ENCODE measurements at regions not wholly inside any gene's neighbourhood (a gene's known extent, or its start where the extent isn't known, plus 50 kb on each side); places are given as distances from the start of the nearest gene placed in this dataset.

DNA sequence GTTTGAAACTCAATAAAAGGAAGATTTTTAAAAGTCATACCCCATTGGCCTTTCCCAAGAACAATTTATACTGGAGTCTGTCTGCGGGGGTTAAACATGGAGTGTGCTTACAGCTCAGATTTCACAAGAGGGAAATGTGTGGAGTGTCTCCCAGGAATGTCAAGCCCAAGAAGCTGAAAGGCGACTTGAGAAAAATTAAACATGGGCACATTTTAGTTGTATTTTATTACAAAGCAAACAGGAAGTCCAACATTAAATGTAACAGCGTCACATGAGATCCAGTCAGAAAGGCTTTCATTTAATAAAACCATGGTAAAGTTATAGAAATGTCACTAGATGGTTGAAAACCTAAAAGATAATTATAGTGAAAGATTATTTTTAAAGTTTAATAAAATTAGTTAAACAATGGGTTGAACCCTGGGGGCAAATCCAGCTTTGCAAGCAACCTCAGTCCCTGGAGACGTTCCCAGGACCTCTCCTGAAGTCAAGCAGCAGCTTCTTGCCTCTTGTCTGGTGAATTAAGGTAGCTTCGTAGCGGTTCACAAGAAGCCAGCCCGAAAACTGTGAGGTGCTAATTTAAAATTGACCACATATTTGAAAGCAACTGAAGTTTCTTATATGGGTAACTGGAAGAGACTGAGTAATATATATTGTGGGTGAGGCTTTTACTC, 168.4 kb upstream of the EDNRA start:
- no peak for DNase-seq (ENCODE audit: low spot score)
- TF ChIP-seq, protein P1, sequence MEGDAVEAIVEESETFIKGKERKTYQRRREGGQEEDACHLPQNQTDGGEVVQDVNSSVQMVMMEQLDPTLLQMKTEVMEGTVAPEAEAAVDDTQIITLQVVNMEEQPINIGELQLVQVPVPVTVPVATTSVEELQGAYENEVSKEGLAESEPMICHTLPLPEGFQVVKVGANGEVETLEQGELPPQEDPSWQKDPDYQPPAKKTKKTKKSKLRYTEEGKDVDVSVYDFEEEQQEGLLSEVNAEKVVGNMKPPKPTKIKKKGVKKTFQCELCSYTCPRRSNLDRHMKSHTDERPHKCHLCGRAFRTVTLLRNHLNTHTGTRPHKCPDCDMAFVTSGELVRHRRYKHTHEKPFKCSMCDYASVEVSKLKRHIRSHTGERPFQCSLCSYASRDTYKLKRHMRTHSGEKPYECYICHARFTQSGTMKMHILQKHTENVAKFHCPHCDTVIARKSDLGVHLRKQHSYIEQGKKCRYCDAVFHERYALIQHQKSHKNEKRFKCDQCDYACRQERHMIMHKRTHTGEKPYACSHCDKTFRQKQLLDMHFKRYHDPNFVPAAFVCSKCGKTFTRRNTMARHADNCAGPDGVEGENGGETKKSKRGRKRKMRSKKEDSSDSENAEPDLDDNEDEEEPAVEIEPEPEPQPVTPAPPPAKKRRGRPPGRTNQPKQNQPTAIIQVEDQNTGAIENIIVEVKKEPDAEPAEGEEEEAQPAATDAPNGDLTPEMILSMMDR (IDR thresholded peaks at IDR 0.05; ENCODE audit: extremely low read depth, missing control alignments), result no peak

DNA sequence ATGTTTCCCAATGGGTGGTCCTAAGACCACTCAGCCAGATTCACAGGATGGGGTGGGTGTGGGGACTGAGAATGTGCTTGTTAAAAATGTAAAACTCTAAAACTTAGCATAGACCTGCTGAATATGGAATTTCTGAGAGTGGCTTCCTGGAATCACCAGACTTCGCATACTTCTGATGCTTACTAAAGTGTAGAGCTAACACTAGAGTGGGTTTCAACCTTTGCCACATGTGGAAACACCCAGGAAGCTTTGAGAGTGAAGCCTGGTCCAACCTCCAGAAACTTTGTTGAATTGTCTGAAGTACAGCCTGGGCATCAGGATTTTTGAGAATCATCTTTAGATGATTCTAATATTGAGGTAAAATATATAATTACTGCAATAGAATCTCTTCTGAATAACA, 167.8 kb upstream of the EDNRA start:
- DNase-seq (ENCODE audit: low spot score), result no peak
- TF ChIP-seq, protein P1 (IDR thresholded peaks at IDR 0.05; ENCODE audit: extremely low read depth, missing control alignments), result no peak

DNA sequence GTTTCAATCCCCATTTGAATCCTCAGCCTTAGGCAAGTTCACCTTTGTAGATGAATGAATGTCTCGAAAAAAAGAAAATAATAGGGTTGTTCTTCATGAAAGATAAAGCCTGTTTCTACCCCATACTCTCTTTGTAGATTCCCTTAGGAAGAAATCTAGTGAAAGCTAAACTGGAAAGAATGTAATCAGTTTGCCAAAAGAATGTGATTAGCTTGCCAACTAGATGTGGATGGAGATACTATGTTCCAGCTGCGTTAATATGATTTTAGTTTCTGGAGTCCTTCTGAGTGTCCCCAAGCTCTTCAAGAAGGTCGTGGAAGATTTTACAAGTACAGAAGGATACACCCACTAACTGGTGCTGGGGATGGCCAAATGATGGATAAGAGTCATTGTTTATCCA, 162.3 kb upstream of the EDNRA start:
- no peak for DNase-seq (ENCODE audit: low spot score)
- TF ChIP-seq, protein P1 (IDR thresholded peaks at IDR 0.05; ENCODE audit: extremely low read depth, missing control alignments), result no peak

DNA sequence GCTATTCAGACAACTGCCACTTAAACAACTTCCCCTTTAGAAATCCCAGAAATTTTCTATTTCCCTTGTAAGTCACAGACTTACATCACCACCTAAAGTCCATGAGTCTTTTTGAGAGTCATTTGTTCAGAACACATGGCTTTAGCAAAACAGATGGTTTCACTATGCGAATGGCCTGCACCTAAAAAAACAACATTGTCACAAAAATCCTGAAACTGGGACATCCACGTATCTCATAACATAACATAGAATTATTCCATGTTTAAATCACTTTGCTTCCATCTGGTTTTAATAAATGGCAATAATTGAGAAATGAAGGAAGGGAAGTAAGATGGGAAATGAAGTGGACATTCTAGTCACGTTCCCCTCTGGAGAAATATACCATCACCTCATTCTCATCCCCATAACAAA, 155.3 kb upstream of the EDNRA start:
- DNase-seq (ENCODE audit: low spot score), result no peak

DNA sequence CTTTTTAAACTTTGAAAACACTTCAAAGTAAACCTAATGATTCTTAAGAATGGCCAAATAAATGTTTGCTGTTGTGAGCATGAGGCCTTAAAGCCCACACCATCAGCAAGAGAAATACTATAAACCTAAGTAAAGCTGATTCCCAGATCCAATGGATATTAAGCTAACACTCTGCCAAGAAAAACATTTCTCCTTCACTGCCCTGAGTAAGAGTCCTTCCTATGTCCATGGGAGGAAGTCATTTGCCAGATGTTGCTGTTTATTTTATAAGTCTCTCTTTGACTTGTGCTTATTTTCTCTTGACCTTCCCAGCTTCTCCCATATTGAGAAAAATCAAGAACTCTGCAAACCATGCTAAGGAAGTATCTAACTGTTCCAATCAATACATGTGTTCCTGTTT, 154.3 kb upstream of the EDNRA start:
- TF ChIP-seq, protein P1 (IDR thresholded peaks at IDR 0.05; ENCODE audit: extremely low read depth, missing control alignments), result no peak
- DNase-seq (ENCODE audit: low spot score), result no peak

More for the DNA sequence above, 155.3 kb upstream of the EDNRA start:
- TF ChIP-seq, protein P1 (IDR thresholded peaks at IDR 0.05; ENCODE audit: extremely low read depth, missing control alignments), result no peak

DNA sequence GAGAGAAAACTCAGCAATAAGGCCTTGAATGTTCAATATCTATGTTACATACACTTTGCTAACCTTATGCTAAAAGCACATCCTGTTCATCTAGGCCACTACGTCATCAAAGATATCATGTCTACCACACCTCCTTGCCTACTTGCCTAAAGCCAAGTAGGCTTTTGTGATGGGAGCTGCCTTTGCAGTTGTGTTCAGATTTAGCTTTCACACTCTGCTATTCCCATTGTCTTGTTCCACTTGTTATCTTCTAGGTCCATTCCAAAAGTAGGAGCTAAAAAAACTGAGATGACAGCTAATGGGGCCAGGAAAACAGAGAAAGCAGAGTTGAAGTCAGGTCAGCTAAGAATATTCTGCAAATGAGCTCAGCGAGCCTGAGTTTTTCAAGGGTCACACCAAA, 153.6 kb upstream of the EDNRA start:
- TF ChIP-seq, protein P1 (IDR thresholded peaks at IDR 0.05; ENCODE audit: extremely low read depth, missing control alignments), result no peak

DNA sequence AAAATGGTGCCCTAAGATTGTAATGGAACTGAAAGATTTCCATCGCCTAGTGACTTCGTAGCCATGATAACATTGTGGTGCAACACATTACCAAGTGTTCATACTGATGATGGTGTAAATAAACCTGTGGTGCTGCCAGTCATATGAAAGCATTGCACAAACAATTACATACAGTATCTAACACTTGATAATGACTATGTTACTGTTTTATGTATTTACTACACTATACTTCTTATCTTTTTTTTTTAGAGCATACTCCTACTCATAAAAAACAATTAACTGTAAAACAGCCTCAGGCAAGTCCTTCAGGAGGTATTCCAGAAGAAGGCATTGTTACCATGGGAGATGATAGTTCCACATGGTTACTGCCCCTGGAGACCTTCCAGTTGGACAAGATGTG, 152.7 kb upstream of the EDNRA start:
- DNase-seq (ENCODE audit: low spot score), result no peak
- TF ChIP-seq, protein P1 (IDR thresholded peaks at IDR 0.05; ENCODE audit: extremely low read depth, missing control alignments), result no peak

More for the DNA sequence above, 153.6 kb upstream of the EDNRA start:
- no peak for DNase-seq (ENCODE audit: low spot score)

Measured in GM20000 (cell line).